Esophagus muscularis mucosa (tissue), 3 donors: ENCODE measurements at regions not wholly inside any gene's neighbourhood (a gene's known extent, or its start where the extent isn't known, plus 50 kb on each side); places are given as distances from the start of the nearest gene placed in this dataset.

Source experiments
- POLR2AphosphoS5 ChIP-seq, 2 donors: sonication (generic); formaldehyde crosslinking; IDR thresholded peaks; one replicate each; pipeline ENCODE4 v1.6.1; 2017; ENCODE audit warnings: antibody characterized with exemption in 2 of 2
- TF ChIP-seq, protein P1 (sequence below), 3 experiments: fragments of 200-600 bp in 2 of 3; fragments of 450-650 bp in 1 of 3; sonication (generic) in 2 of 3; IDR thresholded peaks; one replicate each; pipeline ENCODE4 v1.5.1; 2017 to 2019; ENCODE audit warnings: antibody characterized with exemption in 3 of 3, mild to moderate bottlenecking in 2 of 3, moderate library complexity in 1 of 3

DNA sequence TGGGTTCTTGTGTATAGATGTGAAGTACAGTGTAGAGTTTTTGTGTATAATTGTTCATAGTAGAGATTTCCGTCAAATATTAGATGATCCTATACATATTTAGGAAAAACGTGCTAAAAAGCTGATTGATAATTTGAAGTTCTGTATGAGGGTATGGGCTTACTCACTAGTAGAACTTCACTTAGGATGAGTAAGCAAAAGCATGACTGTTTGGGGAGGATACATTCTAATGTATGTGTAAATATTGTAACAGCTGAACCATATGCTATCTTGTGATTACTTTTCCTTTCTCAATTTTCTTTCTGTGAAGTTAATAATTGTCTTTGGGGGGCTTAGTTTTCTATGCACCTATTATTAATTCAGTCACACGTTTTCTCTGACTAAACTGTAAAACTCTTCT lies 53.2 kb upstream of the PDK4 start:
- TF ChIP-seq, protein P1, sequence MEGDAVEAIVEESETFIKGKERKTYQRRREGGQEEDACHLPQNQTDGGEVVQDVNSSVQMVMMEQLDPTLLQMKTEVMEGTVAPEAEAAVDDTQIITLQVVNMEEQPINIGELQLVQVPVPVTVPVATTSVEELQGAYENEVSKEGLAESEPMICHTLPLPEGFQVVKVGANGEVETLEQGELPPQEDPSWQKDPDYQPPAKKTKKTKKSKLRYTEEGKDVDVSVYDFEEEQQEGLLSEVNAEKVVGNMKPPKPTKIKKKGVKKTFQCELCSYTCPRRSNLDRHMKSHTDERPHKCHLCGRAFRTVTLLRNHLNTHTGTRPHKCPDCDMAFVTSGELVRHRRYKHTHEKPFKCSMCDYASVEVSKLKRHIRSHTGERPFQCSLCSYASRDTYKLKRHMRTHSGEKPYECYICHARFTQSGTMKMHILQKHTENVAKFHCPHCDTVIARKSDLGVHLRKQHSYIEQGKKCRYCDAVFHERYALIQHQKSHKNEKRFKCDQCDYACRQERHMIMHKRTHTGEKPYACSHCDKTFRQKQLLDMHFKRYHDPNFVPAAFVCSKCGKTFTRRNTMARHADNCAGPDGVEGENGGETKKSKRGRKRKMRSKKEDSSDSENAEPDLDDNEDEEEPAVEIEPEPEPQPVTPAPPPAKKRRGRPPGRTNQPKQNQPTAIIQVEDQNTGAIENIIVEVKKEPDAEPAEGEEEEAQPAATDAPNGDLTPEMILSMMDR (IDR thresholded peaks at IDR 0.05): no peak
- no peak for TF ChIP-seq POLR2AphosphoS5 (IDR thresholded peaks at IDR 0.05)
